Neural cell (in vitro differentiated cells): ENCODE measurements at regions not wholly inside any gene's neighbourhood (a gene's known extent, or its start where the extent isn't known, plus 50 kb on each side); places are given as distances from the start of the nearest gene placed in this dataset.

Experiments used
- H2AFZ ChIP-seq: fragments of 200-600, 300-800 bp; sonication (generic), shearing (Covaris generic); 2 replicates; pipeline ENCODE4 v1.6.0; 2014; ENCODE audit warnings: low read depth, mild to moderate bottlenecking, antibody characterized with exemption, low read length, moderate library complexity
- H3F3A ChIP-seq: fragments of 200-600 bp; shearing (Covaris generic); 2 replicates; pipeline ENCODE4 v1.6.1; 2016; ENCODE audit warnings: mild to moderate bottlenecking, moderate library complexity, mixed read lengths, antibody characterized with exemption, low read length; ENCODE audit not compliant: insufficient read depth, poor library complexity, severe bottlenecking
- H3K27ac ChIP-seq: fragments of 200-600, 300-800 bp; sonication (generic), shearing (Covaris generic); 2 replicates; pipeline ENCODE4 v1.5.1; 2014; ENCODE audit warnings: mild to moderate bottlenecking, low read length, moderate library complexity
- H3K27me3 ChIP-seq: fragments of 300-800, 200-600 bp; sonication (generic), shearing (Covaris generic); 2 replicates; pipeline ENCODE4 v1.6.0; 2014; ENCODE audit warnings: mild to moderate bottlenecking, low read depth, low read length, moderate library complexity; ENCODE audit not compliant: insufficient read depth
- H3K36me3 ChIP-seq: fragments of 300-800, 200-600 bp; sonication (generic), shearing (Covaris generic); 2 replicates; pipeline ENCODE4 v1.5.1; 2014; ENCODE audit warnings: mild to moderate bottlenecking, antibody characterized with exemption, low read length, moderate library complexity; ENCODE audit not compliant: insufficient read depth
- H3K4me2 ChIP-seq: fragments of 300-800, 200-600 bp; sonication (generic), shearing (Covaris generic); 2 replicates; pipeline ENCODE4 v1.6.0; 2014; ENCODE audit warnings: mild to moderate bottlenecking, low read length
- H3K4me3 ChIP-seq: fragments of 300-800, 200-600 bp; sonication (generic), shearing (Covaris generic); 2 replicates; pipeline ENCODE4 v1.5.1; 2014; ENCODE audit warnings: mild to moderate bottlenecking, low read length, moderate library complexity
- H3K79me2 ChIP-seq: fragments of 200-600 bp; shearing (Covaris generic); replicated peaks from 2 replicates; pipeline ENCODE4 v1.6.0; 2014; ENCODE audit warnings: mild to moderate bottlenecking, low read length, moderate library complexity; ENCODE audit not compliant: insufficient read depth
- H3K9ac ChIP-seq: fragments of 300-800, 200-600 bp; sonication (generic), shearing (Covaris generic); 2 replicates; pipeline ENCODE4 v1.6.1; 2016; ENCODE audit warnings: mild to moderate bottlenecking, low read length, mixed read lengths
- H3K9me2 ChIP-seq: fragments of 200-600 bp; shearing (Covaris generic); 2 replicates; pipeline ENCODE4 v1.6.1; 2016; ENCODE audit warnings: mild to moderate bottlenecking, low read length, mixed read lengths; ENCODE audit not compliant: insufficient read depth
- H3K9me3 ChIP-seq: fragments of 200-600, 300-800 bp; sonication (generic), shearing (Covaris generic); 2 replicates; pipeline ENCODE4 v1.6.1; 2016; ENCODE audit warnings: mild to moderate bottlenecking, mixed run types, low read length, moderate library complexity, mixed read lengths
- H4K20me1 ChIP-seq: fragments of 200-600 bp; shearing (Covaris generic); 2 replicates; pipeline ENCODE4 v1.6.1; 2016; ENCODE audit warnings: mild to moderate bottlenecking, mixed run types; ENCODE audit not compliant: insufficient read depth
- EP300 ChIP-seq: fragments of 450-650 bp; conservative IDR thresholded peaks from 2 replicates; pipeline ENCODE4 v1.6.1; 2014; ENCODE audit warnings: antibody characterized with exemption, mild to moderate bottlenecking, moderate library complexity; ENCODE audit not compliant: poor library complexity, severe bottlenecking
- EZH2 ChIP-seq: fragments of 200-600, 300-800 bp; shearing (Covaris generic), sonication (generic); IDR thresholded peaks from 2 replicates; pipeline ENCODE4 v1.6.1; 2014; ENCODE audit warnings: antibody characterized with exemption, low read length, borderline replicate concordance, mild to moderate bottlenecking; ENCODE audit not compliant: insufficient read depth, poor library complexity, severe bottlenecking
- MXI1 ChIP-seq: fragments of 450-650 bp; conservative IDR thresholded peaks from 2 replicates; pipeline ENCODE4 v1.6.1; 2014; ENCODE audit warnings: antibody characterized with exemption, mild to moderate bottlenecking; ENCODE audit not compliant: poor library complexity, severe bottlenecking
- POLR2AphosphoS5 ChIP-seq: IDR thresholded peaks from 2 replicates; pipeline ENCODE4 v1.6.1; 2012
- RAD21 ChIP-seq: fragments of 450-650 bp; conservative IDR thresholded peaks from 2 replicates; pipeline ENCODE4 v1.6.1; 2014; ENCODE audit warnings: antibody characterized with exemption, mild to moderate bottlenecking, moderate library complexity
- SMC3 ChIP-seq: fragments of 450-650 bp; conservative IDR thresholded peaks from 2 replicates; pipeline ENCODE4 v1.6.1; 2014; ENCODE audit warnings: antibody characterized with exemption, mild to moderate bottlenecking, moderate library complexity; ENCODE audit not compliant: poor library complexity
- TAF1 ChIP-seq: IDR thresholded peaks from 2 replicates; pipeline ENCODE4 v1.6.1; 2012; ENCODE audit warnings: low read depth
- TF ChIP-seq, protein P1 (sequence below): fragments of 450-650 bp; IDR thresholded peaks from 2 replicates; pipeline ENCODE4 v1.5.1; 2014; ENCODE audit warnings: antibody characterized with exemption, mild to moderate bottlenecking, moderate library complexity; ENCODE audit not compliant: poor library complexity, severe bottlenecking
- TF ChIP-seq, protein P2 (sequence below): IDR thresholded peaks from 2 replicates; pipeline ENCODE4 v1.6.1; 2012; ENCODE audit warnings: borderline replicate concordance

DNA sequence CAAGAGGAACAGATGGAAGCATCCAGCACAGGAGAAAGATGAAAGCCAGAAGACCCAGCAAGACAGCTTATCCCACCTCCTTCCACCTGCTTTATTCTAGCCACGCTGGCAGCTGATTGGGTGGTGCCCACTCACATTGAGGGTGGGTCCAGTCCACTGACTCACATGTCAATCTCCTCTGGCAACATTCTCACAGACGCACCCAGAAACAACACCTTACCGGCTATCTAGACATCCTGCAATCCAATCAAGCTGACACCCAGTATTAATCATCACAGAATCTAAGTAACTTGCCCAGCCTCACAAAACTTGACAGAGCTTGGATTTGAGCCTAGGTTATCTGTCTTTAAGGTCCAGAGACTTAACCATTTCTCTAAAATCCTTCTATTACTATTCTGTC lies 208.9 kb downstream of the PAH start:
- no peaks in the 10 kb centered on the region for H3K9me3 ChIP-seq
- no peaks in the 10 kb centered on the region for H3F3A ChIP-seq
- H3K79me2 ChIP-seq, result no peaks in the 10 kb centered on the region
- H3K27me3 ChIP-seq, result no peaks in the 10 kb centered on the region
- no peak overlapping the region for H3K9ac ChIP-seq
- no peak overlapping the region for H3K27ac ChIP-seq
- H4K20me1 ChIP-seq, result no peaks in the 10 kb centered on the region
- no peak overlapping the region for H3K4me2 ChIP-seq
- no peaks in the 10 kb centered on the region for H3K9me2 ChIP-seq
- H2AFZ ChIP-seq, result no peak overlapping the region
- H3K4me3 ChIP-seq, result no peak overlapping the region
- H3K36me3 ChIP-seq, result no peaks in the 10 kb centered on the region
- TF ChIP-seq EP300 (no peak), RAD21 (no peak), POLR2AphosphoS5 (no peak), EZH2 (no peak), SMC3 (no peak), MXI1 (no peak), TAF1 (no peak)
- TF ChIP-seq, protein P1, sequence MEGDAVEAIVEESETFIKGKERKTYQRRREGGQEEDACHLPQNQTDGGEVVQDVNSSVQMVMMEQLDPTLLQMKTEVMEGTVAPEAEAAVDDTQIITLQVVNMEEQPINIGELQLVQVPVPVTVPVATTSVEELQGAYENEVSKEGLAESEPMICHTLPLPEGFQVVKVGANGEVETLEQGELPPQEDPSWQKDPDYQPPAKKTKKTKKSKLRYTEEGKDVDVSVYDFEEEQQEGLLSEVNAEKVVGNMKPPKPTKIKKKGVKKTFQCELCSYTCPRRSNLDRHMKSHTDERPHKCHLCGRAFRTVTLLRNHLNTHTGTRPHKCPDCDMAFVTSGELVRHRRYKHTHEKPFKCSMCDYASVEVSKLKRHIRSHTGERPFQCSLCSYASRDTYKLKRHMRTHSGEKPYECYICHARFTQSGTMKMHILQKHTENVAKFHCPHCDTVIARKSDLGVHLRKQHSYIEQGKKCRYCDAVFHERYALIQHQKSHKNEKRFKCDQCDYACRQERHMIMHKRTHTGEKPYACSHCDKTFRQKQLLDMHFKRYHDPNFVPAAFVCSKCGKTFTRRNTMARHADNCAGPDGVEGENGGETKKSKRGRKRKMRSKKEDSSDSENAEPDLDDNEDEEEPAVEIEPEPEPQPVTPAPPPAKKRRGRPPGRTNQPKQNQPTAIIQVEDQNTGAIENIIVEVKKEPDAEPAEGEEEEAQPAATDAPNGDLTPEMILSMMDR, result no peak
- TF ChIP-seq, protein P2, sequence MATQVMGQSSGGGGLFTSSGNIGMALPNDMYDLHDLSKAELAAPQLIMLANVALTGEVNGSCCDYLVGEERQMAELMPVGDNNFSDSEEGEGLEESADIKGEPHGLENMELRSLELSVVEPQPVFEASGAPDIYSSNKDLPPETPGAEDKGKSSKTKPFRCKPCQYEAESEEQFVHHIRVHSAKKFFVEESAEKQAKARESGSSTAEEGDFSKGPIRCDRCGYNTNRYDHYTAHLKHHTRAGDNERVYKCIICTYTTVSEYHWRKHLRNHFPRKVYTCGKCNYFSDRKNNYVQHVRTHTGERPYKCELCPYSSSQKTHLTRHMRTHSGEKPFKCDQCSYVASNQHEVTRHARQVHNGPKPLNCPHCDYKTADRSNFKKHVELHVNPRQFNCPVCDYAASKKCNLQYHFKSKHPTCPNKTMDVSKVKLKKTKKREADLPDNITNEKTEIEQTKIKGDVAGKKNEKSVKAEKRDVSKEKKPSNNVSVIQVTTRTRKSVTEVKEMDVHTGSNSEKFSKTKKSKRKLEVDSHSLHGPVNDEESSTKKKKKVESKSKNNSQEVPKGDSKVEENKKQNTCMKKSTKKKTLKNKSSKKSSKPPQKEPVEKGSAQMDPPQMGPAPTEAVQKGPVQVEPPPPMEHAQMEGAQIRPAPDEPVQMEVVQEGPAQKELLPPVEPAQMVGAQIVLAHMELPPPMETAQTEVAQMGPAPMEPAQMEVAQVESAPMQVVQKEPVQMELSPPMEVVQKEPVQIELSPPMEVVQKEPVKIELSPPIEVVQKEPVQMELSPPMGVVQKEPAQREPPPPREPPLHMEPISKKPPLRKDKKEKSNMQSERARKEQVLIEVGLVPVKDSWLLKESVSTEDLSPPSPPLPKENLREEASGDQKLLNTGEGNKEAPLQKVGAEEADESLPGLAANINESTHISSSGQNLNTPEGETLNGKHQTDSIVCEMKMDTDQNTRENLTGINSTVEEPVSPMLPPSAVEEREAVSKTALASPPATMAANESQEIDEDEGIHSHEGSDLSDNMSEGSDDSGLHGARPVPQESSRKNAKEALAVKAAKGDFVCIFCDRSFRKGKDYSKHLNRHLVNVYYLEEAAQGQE, result no peak

DNA sequence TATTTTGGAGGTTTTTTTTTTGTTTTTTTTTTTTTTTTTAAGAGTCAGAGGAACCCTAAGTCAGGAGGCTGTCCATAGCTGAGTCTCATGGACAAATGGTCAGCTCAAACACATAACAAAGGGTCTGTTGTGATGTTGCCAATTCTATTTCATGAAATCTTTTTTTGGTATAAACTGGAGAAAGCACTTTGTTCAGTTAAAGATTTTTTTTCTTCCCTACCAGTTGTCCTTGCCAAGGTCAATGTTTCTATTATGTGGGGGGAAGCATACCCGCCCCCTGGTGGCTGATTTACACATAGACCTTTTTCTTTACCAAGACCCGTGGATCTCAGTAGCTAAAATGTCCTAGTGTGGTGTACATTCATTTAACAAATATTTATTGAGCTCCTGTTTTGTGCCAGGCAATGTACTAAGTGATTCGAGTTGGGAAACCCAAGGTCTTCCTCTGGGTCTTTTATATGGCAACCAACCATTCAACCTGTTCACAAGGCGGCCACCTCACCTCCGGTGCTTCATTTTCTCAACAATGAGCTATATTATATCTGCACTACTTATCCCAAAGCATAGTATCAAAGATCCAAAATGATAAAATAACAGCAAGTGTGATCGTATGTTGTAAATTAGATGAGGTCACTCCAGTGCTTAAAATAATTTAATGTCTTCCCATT lies 214.5 kb downstream of the PAH start:
- H3K79me2 ChIP-seq, result no peaks in the 10 kb centered on the region
- no peaks in the 10 kb centered on the region for H3K9me3 ChIP-seq
- no peaks in the 10 kb centered on the region for H4K20me1 ChIP-seq
- H3K9me2 ChIP-seq, result no peaks in the 10 kb centered on the region
- no peak overlapping the region for H3K27ac ChIP-seq
- no peak overlapping the region for H3K4me3 ChIP-seq
- H3K27me3 ChIP-seq, result no peaks in the 10 kb centered on the region
- H3F3A ChIP-seq, result no peaks in the 10 kb centered on the region
- no peak overlapping the region for H2AFZ ChIP-seq
- no peaks in the 10 kb centered on the region for H3K36me3 ChIP-seq
- TF ChIP-seq EP300, result no peak
- peak; percentile 29 for TF ChIP-seq SMC3
- H3K9ac ChIP-seq, result no peak overlapping the region
- no peak overlapping the region for H3K4me2 ChIP-seq
